Karpas-422 (cell line): ENCODE measurements at regions not wholly inside any gene's neighbourhood (a gene's known extent, or its start where the extent isn't known, plus 50 kb on each side); places are given as distances from the start of the nearest gene placed in this dataset.

Experiments
- DNase-seq: peaks from one replicate; pipeline ENCODE4 v3.0.0-alpha.2; 2015
- H2AFZ ChIP-seq: fragments of 200-600 bp; sonication (generic); 2 replicates; pipeline ENCODE4 v1.6.1; 2014; ENCODE audit warnings: antibody characterized with exemption, low read length, mixed read lengths
- H3K27ac ChIP-seq: fragments of 200-600 bp; sonication (generic); 2 replicates; pipeline ENCODE4 v1.5.1; 2014; ENCODE audit warnings: mild to moderate bottlenecking, low read length, moderate library complexity
- H3K27me3 ChIP-seq: fragments of 200-600 bp; sonication (generic); 2 replicates; pipeline ENCODE4 v1.6.1; 2014; ENCODE audit warnings: low read length, mixed read lengths
- H3K36me3 ChIP-seq: fragments of 200-600 bp; sonication (generic); 2 replicates; pipeline ENCODE4 v1.6.1; 2014; ENCODE audit warnings: low read length, mixed read lengths; ENCODE audit not compliant: insufficient read depth
- H3K4me1 ChIP-seq: fragments of 200-600 bp; sonication (generic); 2 replicates; pipeline ENCODE4 v1.6.1; 2014; ENCODE audit warnings: mild to moderate bottlenecking, low read length, mixed read lengths
- H3K4me2 ChIP-seq: fragments of 200-600 bp; sonication (generic); 2 replicates; pipeline ENCODE4 v1.6.1; 2014; ENCODE audit warnings: low read length, low read depth, mild to moderate bottlenecking; ENCODE audit not compliant: poor library complexity, severe bottlenecking
- H3K4me3 ChIP-seq: fragments of 200-600 bp; sonication (generic); 2 replicates; pipeline ENCODE4 v1.5.1; 2014; ENCODE audit warnings: mild to moderate bottlenecking, antibody characterized with exemption, low read length, mixed read lengths
- H3K79me2 ChIP-seq: fragments of 200-600 bp; sonication (generic); 2 replicates; pipeline ENCODE4 v1.6.1; 2014; ENCODE audit warnings: mild to moderate bottlenecking, low read length, mixed read lengths
- H3K9ac ChIP-seq: fragments of 200-600 bp; sonication (generic); 2 replicates; pipeline ENCODE4 v1.6.0; 2014; ENCODE audit warnings: low read length
- H3K9me2 ChIP-seq: fragments of 200-600 bp; sonication (generic), shearing (Covaris generic); replicated peaks from 2 replicates; pipeline ENCODE4 v1.6.0; 2014; ENCODE audit warnings: mild to moderate bottlenecking, low read length, moderate library complexity; ENCODE audit not compliant: insufficient read depth
- H3K9me3 ChIP-seq: fragments of 300-700, 200-600 bp; sonication (generic); 2 replicates; pipeline ENCODE4 v1.6.1; 2014; ENCODE audit warnings: low read length, mixed read lengths
- H4K20me1 ChIP-seq: fragments of 200-600 bp; sonication (generic); 2 replicates; pipeline ENCODE4 v1.6.1; 2014; ENCODE audit warnings: mild to moderate bottlenecking, antibody characterized with exemption, low read length, low read depth; ENCODE audit not compliant: insufficient read depth

- Histone ChIP-seq H3K79me2 (no peaks in the 10 kb centered on the region), H3K27ac (no peak overlapping the region), H3K9me3 (no peaks in the 10 kb centered on the region), H3K27me3 (0 out of 2 replicates have a peak, but pooled peaks cover 6% of the 10 kb centered on the region), H3K4me2 (no peak overlapping the region), H3K9me2 (no peaks in the 10 kb centered on the region), H3K9ac (no peak overlapping the region), H3K36me3 (no peaks in the 10 kb centered on the region), H3K4me1 (no peaks in the 10 kb centered on the region), H2AFZ (no peak overlapping the region), H3K4me3 (no peak overlapping the region), H4K20me1 (no peaks in the 10 kb centered on the region)
- DNase-seq: no peak
Observed at GRCh38 chr11:104784684-104785460, 113.4 kb downstream of the CASP12 start.

DNA sequence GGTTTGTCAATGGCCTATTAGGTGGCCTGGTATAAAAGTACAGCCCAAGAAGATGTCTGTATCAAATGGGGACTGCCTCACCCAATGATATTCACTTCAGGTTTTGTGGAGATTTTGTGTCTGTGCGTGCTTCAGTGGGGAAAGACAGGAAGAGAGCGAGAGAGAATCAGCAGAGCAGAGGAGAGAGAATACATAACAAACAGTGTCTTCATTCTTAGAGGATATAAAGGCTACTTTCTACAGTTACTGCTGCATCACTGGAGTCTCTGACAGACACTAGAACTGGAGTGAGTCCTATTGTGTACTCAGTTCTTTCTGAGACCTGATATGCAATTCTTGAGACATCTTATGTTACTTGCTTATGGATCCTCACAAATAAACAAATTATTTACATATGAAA lies 115.0 kb downstream of the CASP12 start:
- Histone ChIP-seq H3K27ac (no peak overlapping the region), H3K9me3 (no peaks in the 10 kb centered on the region), H3K36me3 (no peaks in the 10 kb centered on the region), H3K79me2 (no peaks in the 10 kb centered on the region), H2AFZ (no peak overlapping the region), H3K9ac (no peak overlapping the region), H3K4me2 (no peak overlapping the region), H3K27me3 (0 out of 2 replicates have a peak, but pooled peaks cover 6% of the 10 kb centered on the region), H3K9me2 (no peaks in the 10 kb centered on the region), H4K20me1 (no peaks in the 10 kb centered on the region), H3K4me3 (no peak overlapping the region), H3K4me1 (no peaks in the 10 kb centered on the region)
- no peak for DNase-seq

GRCh38 chr11:104782377-104782754 lies 115.9 kb downstream of the CASP12 start:
- Histone ChIP-seq H3K27me3 (0 out of 2 replicates have a peak, but pooled peaks cover 6% of the 10 kb centered on the region), H3K36me3 (no peaks in the 10 kb centered on the region)

DNA sequence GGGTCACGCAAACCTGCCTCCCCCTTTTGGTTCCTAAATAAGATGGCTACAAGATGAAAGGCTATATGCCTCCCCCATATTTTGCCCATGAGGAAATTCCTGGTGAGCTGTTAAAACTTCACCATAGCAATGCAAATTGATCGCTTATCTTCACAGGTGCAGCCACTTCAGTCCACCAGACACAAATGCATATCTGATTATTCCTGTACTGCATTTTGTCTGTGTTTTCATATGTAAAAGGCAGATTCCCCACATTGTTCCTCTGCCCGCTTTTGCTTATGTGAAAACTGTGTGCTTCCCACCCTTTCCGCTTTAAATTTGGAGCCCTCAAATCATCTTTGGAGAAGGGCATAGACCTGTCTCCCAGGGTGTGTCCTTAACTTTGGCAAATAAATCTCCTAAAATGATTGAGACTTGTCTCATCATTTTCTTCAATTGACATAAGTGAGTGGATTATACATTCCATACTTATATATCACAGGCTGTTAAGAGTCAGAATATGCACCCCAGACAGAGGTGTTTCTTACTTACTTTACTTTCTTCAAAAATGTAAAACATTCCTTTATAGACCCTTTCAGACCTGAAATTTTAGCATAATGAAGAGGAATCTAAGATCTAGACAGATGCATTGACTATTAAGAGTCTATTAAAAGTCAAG lies 116.4 kb downstream of the CASP12 start:
- H4K20me1 ChIP-seq: no peaks in the 10 kb centered on the region
- no peak overlapping the region for H3K4me3 ChIP-seq
- no peak for DNase-seq
- H3K36me3 ChIP-seq: no peaks in the 10 kb centered on the region
- no peak overlapping the region for H3K4me2 ChIP-seq
- no peaks in the 10 kb centered on the region for H3K9me2 ChIP-seq
- no peaks in the 10 kb centered on the region for H3K4me1 ChIP-seq
- 0 out of 2 replicates have a peak, but pooled peaks cover 6% of the 10 kb centered on the region for H3K27me3 ChIP-seq
- no peaks in the 10 kb centered on the region for H3K79me2 ChIP-seq
- no peak overlapping the region for H3K9ac ChIP-seq
- no peak overlapping the region for H3K27ac ChIP-seq
- no peaks in the 10 kb centered on the region for H3K9me3 ChIP-seq
- no peak overlapping the region for H2AFZ ChIP-seq

More at GRCh38 chr11:104782377-104782754, 115.9 kb downstream of the CASP12 start:
- Histone ChIP-seq H3K27ac (no peak overlapping the region), H3K79me2 (no peaks in the 10 kb centered on the region), H4K20me1 (no peaks in the 10 kb centered on the region), H2AFZ (no peak overlapping the region), H3K4me2 (no peak overlapping the region), H3K4me1 (no peaks in the 10 kb centered on the region), H3K9me3 (no peaks in the 10 kb centered on the region), H3K9ac (no peak overlapping the region), H3K4me3 (no peak overlapping the region), H3K9me2 (no peaks in the 10 kb centered on the region)
- DNase-seq: no peak

- H3K79me2 ChIP-seq: no peaks in the 10 kb centered on the region
- DNase-seq: no peak
- H3K4me3 ChIP-seq: no peak overlapping the region
- H3K27ac ChIP-seq: no peak overlapping the region
- 0 out of 2 replicates have a peak, but pooled peaks cover 9% of the 10 kb centered on the region for H3K27me3 ChIP-seq
- no peaks in the 10 kb centered on the region for H3K4me1 ChIP-seq
- H3K9ac ChIP-seq: no peak overlapping the region
- no peaks in the 10 kb centered on the region for H3K9me2 ChIP-seq
- no peak overlapping the region for H2AFZ ChIP-seq
- no peaks in the 10 kb centered on the region for H3K9me3 ChIP-seq
- H3K36me3 ChIP-seq: no peaks in the 10 kb centered on the region
- H4K20me1 ChIP-seq: no peaks in the 10 kb centered on the region
- H3K4me2 ChIP-seq: no peak overlapping the region
Observed at GRCh38 chr11:104781037-104781436, 117.2 kb downstream of the CASP12 start.

DNA sequence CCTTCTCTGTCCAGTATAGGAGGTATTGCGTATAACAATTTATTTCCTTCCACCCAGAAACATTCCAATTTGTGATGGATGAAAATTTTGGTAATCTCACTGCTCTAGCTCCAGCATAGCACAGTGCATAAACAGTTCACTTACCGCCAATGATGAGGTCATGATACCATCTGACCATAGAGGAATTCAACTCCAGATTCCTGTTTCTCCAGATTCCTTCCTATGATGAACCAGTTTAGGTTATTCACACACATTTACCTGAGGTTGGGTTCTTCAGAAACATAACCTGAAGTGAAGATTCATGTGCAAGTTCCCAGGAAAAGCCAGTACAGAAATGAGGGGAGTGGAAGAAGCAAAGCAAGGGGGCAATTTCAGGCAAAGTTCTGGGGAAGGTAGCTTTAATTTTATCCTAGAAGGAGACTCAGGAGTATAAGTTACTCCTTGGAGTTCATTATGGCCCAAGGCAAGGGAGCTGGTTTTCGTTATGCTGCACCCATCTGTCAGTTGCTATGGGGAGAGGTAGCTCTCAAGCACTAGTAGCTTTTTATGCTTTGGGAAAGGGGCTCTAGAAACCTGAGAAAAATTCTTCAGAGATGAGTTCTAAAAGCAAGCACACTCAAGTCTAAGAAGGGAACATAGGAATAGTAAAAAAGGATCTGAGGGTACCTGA lies 121.6 kb downstream of the CASP12 start:
- Histone ChIP-seq H4K20me1 (no peaks in the 10 kb centered on the region), H3K9me3 (no peaks in the 10 kb centered on the region), H3K27ac (no peak overlapping the region), H3K4me1 (no peaks in the 10 kb centered on the region), H3K36me3 (no peaks in the 10 kb centered on the region), H3K79me2 (no peaks in the 10 kb centered on the region), H3K9ac (no peak overlapping the region), H2AFZ (no peak overlapping the region), H3K27me3 (0 out of 2 replicates have a peak, but pooled peaks cover 3% of the 10 kb centered on the region), H3K4me2 (no peak overlapping the region), H3K4me3 (no peak overlapping the region), H3K9me2 (no peaks in the 10 kb centered on the region)
- DNase-seq: no peak

DNA sequence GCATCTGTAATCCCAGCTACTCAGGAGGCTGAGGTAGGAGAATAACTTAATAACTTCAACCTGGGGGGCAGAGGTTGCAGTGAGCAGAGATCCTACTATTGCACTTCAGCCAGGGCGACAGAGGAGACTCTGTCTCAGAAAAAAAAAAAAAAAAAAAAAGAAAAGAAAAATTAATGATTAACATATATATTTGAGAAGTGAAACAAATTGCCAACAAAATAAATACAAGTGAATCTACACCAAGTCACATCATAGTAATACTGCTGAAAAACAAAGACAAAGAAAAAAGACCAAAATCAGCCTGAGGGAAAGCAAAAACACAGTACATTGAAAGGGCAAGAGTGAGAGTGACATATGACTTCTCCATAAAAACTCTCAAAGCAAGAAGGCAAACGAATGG lies 123.7 kb downstream of the CASP12 start:
- Histone ChIP-seq H3K27me3 (0 out of 2 replicates have a peak, but pooled peaks cover 3% of the 10 kb centered on the region), H4K20me1 (no peaks in the 10 kb centered on the region), H3K4me2 (no peak overlapping the region), H3K27ac (no peak overlapping the region), H3K4me3 (no peak overlapping the region), H3K9ac (no peak overlapping the region), H3K36me3 (no peaks in the 10 kb centered on the region), H2AFZ (no peak overlapping the region), H3K79me2 (no peaks in the 10 kb centered on the region), H3K4me1 (no peaks in the 10 kb centered on the region), H3K9me2 (no peaks in the 10 kb centered on the region), H3K9me3 (no peaks in the 10 kb centered on the region)
- DNase-seq: no peak

DNA sequence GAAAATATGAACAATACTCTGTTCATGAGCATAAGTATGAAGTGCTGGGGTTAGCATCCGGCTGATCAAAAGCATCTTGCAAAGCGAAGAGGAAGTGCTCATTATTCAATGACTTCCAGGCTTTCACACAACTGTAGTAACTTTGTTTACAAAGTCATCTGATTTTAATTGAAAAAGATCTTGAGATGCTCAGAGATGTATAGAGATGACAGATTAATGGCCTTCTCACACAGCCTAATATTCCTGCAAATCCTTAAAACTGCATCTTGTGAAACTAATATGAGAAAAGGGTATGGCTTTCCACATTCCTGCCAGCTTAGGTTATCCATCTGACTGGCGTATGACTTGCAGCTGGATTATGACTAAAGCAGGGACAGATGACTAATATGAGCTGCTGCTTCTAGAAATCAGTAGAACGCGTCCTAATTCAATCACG lies 125.4 kb downstream of the CASP12 start:
- H3K27ac ChIP-seq: no peak overlapping the region
- no peak overlapping the region for H3K4me2 ChIP-seq
- DNase-seq: no peak
- 0 out of 2 replicates have a peak, but pooled peaks cover 3% of the 10 kb centered on the region for H3K27me3 ChIP-seq
- H4K20me1 ChIP-seq: no peaks in the 10 kb centered on the region
- H3K4me3 ChIP-seq: no peak overlapping the region
- no peaks in the 10 kb centered on the region for H3K9me2 ChIP-seq
- no peaks in the 10 kb centered on the region for H3K36me3 ChIP-seq
- H3K9me3 ChIP-seq: no peaks in the 10 kb centered on the region
- H3K4me1 ChIP-seq: no peaks in the 10 kb centered on the region
- no peak overlapping the region for H2AFZ ChIP-seq
- H3K79me2 ChIP-seq: no peaks in the 10 kb centered on the region
- H3K9ac ChIP-seq: no peak overlapping the region
